Urothelium cell line (cell line): ENCODE measurements at regions not wholly inside any gene's neighbourhood (a gene's known extent, or its start where the extent isn't known, plus 50 kb on each side); places are given as distances from the start of the nearest gene placed in this dataset.
"Not testable (repeated sequence)": the region's sequence is repeated elsewhere in the genome, so short reads cannot be mapped to it uniquely, and the experiment has no call there.

Experiments
- DNase-seq: peaks from one replicate; pipeline ENCODE4 v3.0.0; 2011; ENCODE audit warnings: low spot score, mixed read lengths
- FAIRE-seq: peaks from 2 replicates; lab custom pipeline; 2011; peaks lifted over from hg19 to GRCh38; lab: Jason Lieb, UNC

- DNase-seq: no peak
- FAIRE-seq: no peak
Observed at GRCh38 chr15:94834494-94834893, 603.1 kb downstream of the MCTP2 start.

GRCh38 chr15:94838281-94838680 lies 606.9 kb downstream of the MCTP2 start:
- DNase-seq (no peak), FAIRE-seq (no peak)

GRCh38 chr15:94840794-94841783 lies 609.7 kb downstream of the MCTP2 start:
- DNase-seq: peak; percentile 29
- FAIRE-seq: no peak

GRCh38 chr15:94843060-94843459 lies 611.7 kb downstream of the MCTP2 start:
- DNase-seq: no peak
- FAIRE-seq: no peak

- DNase-seq: no peak
- no peak for FAIRE-seq
Observed at GRCh38 chr15:94844198-94844537, 612.8 kb downstream of the MCTP2 start.

GRCh38 chr15:94844538-94845389 lies 613.4 kb downstream of the MCTP2 start:
- DNase-seq (peak; percentile 69), FAIRE-seq (no peak)

GRCh38 chr15:94845390-94845716 lies 614.0 kb downstream of the MCTP2 start:
- DNase-seq: no peak
- FAIRE-seq: no peak

GRCh38 chr15:94847325-94847724 lies 616.0 kb downstream of the MCTP2 start:
- no peak for DNase-seq
- FAIRE-seq: no peak

- no peak for DNase-seq
- FAIRE-seq: no peak
Observed at GRCh38 chr15:94848054-94848453, 616.7 kb downstream of the MCTP2 start.

GRCh38 chr15:94855018-94855408 lies 623.7 kb downstream of the MCTP2 start:
- FAIRE-seq (no peak), DNase-seq (no peak)

- DNase-seq: no peak
- no peak for FAIRE-seq
Observed at GRCh38 chr15:94855409-94856266, 624.3 kb downstream of the MCTP2 start.

GRCh38 chr15:94856267-94856854 lies 625.0 kb downstream of the MCTP2 start:
- FAIRE-seq: no peak
- no peak for DNase-seq

GRCh38 chr15:94857466-94857865 lies 626.1 kb downstream of the MCTP2 start:
- DNase-seq (no peak), FAIRE-seq (no peak)

GRCh38 chr15:94858011-94858410 lies 626.6 kb downstream of the MCTP2 start:
- no peak for DNase-seq
- FAIRE-seq: no peak

GRCh38 chr15:94858449-94858848 lies 627.1 kb downstream of the MCTP2 start:
- DNase-seq (no peak), FAIRE-seq (no peak)

GRCh38 chr15:94858920-94859319 lies 627.6 kb downstream of the MCTP2 start:
- DNase-seq (no peak), FAIRE-seq (no peak)

GRCh38 chr15:94864600-94864999 lies 633.2 kb downstream of the MCTP2 start:
- FAIRE-seq: no peak
- DNase-seq: no peak

- DNase-seq, FAIRE-seq: not testable (repeated sequence)
Observed at GRCh38 chr15:94868265-94868664, 636.9 kb downstream of the MCTP2 start.

GRCh38 chr15:94875550-94875949 lies 644.2 kb downstream of the MCTP2 start:
- DNase-seq: no peak
- FAIRE-seq: no peak

- DNase-seq: no peak
- FAIRE-seq: no peak
Observed at GRCh38 chr15:94877833-94878232, 646.5 kb downstream of the MCTP2 start.
